ENCODE measurements at regions not wholly inside any gene's neighbourhood (a gene's known extent, or its start where the extent isn't known, plus 50 kb on each side); places are given as distances from the start of the nearest gene placed in this dataset.
"Not testable (repeated sequence)": the region's sequence is repeated elsewhere in the genome, so short reads cannot be mapped to it uniquely, and the experiment has no call there.

DNA sequence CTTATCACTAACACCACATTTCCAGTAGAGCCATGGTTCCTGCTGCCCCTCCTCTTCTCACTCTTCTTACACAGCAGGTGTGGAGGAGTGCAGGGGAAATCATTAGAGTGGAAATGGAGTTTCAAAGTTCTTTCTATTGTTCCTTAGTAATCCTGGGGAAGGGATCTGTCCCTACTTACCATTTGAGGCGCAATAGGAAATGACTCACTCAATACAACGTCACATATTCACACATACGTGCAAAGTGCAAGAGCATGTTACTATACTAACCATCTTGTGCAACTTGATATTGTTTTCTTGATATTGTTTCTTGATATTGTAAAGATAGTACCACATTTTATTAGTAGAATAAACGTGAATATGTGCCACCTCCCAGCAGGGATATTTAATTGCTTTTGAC is 1010.2 kb downstream of the DNAJB9 start:
- Histone ChIP-seq H3K36me3 (ENCODE audit: control insufficient read depth in 2 of 2, insufficient read depth in 1 of 2, low read length in 2 of 2) (no peaks in the 10 kb centered on the region), H3K27ac (ENCODE audit: extremely low read depth, low read depth, low read length) (no peak overlapping the region), H3K9me3 (ENCODE audit: control insufficient read depth, insufficient read depth, low read depth, low read length) (no peaks in the 10 kb centered on the region), H3K4me3 (ENCODE audit: low read depth, low read length) (no peak overlapping the region), H3K4me1 (ENCODE audit: control insufficient read depth, insufficient read depth, low read length) (no peaks in the 10 kb centered on the region)
- ChIA-PET POLR2A (no interaction called here), CTCF (no interaction called here)
- TF ChIP-seq ZNF433 (tag by site-specific recombination; IDR thresholded peaks at IDR 0.05; ENCODE audit: low read depth) (no peak), ZFP37 (tag by site-specific recombination; IDR thresholded peaks at IDR 0.05) (no peak), HOXD13 (CRISPR knock-in tag; IDR thresholded peaks at IDR 0.05; ENCODE audit: borderline replicate concordance) (no peak), ZNF658 (tag by site-specific recombination; IDR thresholded peaks at IDR 0.05) (no peak), SCRT1 (tag by site-specific recombination; IDR thresholded peaks at IDR 0.05; ENCODE audit: borderline replicate concordance) (no peak), ZNF121 (tag by site-specific recombination; IDR thresholded peaks at IDR 0.05) (no peak), TRIM28 (IDR thresholded peaks at IDR 0.05; ENCODE audit: borderline replicate concordance, low read length) (no peak)
- TF ChIP-seq, protein P1, sequence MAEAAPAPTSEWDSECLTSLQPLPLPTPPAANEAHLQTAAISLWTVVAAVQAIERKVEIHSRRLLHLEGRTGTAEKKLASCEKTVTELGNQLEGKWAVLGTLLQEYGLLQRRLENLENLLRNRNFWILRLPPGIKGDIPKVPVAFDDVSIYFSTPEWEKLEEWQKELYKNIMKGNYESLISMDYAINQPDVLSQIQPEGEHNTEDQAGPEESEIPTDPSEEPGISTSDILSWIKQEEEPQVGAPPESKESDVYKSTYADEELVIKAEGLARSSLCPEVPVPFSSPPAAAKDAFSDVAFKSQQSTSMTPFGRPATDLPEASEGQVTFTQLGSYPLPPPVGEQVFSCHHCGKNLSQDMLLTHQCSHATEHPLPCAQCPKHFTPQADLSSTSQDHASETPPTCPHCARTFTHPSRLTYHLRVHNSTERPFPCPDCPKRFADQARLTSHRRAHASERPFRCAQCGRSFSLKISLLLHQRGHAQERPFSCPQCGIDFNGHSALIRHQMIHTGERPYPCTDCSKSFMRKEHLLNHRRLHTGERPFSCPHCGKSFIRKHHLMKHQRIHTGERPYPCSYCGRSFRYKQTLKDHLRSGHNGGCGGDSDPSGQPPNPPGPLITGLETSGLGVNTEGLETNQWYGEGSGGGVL (tag by site-specific recombination; IDR thresholded peaks at IDR 0.05) = no peak

DNA sequence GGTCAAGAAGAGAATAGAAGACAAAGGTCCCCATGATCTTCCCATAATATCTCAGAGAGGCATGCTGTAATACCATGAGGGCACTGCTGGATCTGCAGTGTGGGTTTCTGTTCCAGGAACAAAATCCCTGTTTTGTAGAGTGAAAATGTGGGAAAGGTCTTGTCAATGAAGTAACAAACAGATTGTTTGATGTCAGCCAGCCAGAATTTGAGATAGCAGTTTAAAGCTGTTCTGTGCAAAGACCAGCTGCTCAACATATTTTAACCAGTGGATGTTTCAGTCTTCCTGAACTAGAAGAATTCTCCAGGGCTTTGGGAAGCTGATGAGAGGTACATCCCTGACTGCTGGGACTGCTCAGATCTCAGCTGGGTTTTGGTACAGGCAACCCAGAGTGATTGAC is 1012.5 kb downstream of the DNAJB9 start:
- Histone ChIP-seq H3K4me1 (ENCODE audit: control insufficient read depth, insufficient read depth, low read length) (no peaks in the 10 kb centered on the region), H3K9me3 (ENCODE audit: control insufficient read depth, insufficient read depth, low read depth, low read length) (no peaks in the 10 kb centered on the region), H3K4me3 (ENCODE audit: low read depth, low read length) (no peak overlapping the region), H3K36me3 (ENCODE audit: control insufficient read depth in 2 of 2, insufficient read depth in 1 of 2, low read length in 2 of 2) (no peaks in the 10 kb centered on the region), H3K27ac (ENCODE audit: extremely low read depth, low read depth, low read length) (no peak overlapping the region)
- ChIA-PET CTCF (no interaction called here), POLR2A (no interaction called here)
- TF ChIP-seq ZNF610 (tag by site-specific recombination; IDR thresholded peaks at IDR 0.05; ENCODE audit: borderline replicate concordance) (no peak), ZNF423 (tag by site-specific recombination; IDR thresholded peaks at IDR 0.05) (no peak), ZNF266 (tag by site-specific recombination; IDR thresholded peaks at IDR 0.05; ENCODE audit: low read depth) (no peak), ZBTB17 (tag by site-specific recombination; IDR thresholded peaks at IDR 0.05) (no peak)
- TF ChIP-seq, protein P2, sequence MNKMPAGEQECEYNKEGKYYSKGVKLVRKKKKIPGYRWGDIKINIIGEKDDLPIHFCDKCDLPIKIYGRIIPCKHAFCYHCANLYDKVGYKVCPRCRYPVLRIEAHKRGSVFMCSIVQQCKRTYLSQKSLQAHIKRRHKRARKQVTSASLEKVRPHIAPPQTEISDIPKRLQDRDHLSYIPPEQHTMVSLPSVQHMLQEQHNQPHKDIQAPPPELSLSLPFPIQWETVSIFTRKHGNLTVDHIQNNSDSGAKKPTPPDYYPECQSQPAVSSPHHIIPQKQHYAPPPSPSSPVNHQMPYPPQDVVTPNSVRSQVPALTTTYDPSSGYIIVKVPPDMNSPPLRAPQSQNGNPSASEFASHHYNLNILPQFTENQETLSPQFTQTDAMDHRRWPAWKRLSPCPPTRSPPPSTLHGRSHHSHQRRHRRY (tag by site-specific recombination; IDR thresholded peaks at IDR 0.05) = no peak
- TF ChIP-seq, protein P3, sequence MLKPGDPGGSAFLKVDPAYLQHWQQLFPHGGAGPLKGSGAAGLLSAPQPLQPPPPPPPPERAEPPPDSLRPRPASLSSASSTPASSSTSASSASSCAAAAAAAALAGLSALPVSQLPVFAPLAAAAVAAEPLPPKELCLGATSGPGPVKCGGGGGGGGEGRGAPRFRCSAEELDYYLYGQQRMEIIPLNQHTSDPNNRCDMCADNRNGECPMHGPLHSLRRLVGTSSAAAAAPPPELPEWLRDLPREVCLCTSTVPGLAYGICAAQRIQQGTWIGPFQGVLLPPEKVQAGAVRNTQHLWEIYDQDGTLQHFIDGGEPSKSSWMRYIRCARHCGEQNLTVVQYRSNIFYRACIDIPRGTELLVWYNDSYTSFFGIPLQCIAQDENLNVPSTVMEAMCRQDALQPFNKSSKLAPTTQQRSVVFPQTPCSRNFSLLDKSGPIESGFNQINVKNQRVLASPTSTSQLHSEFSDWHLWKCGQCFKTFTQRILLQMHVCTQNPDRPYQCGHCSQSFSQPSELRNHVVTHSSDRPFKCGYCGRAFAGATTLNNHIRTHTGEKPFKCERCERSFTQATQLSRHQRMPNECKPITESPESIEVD (tag by site-specific recombination; IDR thresholded peaks at IDR 0.05) = no peak
- TF ChIP-seq, protein P4, sequence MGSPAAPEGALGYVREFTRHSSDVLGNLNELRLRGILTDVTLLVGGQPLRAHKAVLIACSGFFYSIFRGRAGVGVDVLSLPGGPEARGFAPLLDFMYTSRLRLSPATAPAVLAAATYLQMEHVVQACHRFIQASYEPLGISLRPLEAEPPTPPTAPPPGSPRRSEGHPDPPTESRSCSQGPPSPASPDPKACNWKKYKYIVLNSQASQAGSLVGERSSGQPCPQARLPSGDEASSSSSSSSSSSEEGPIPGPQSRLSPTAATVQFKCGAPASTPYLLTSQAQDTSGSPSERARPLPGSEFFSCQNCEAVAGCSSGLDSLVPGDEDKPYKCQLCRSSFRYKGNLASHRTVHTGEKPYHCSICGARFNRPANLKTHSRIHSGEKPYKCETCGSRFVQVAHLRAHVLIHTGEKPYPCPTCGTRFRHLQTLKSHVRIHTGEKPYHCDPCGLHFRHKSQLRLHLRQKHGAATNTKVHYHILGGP (tag by site-specific recombination; IDR thresholded peaks at IDR 0.05) = no peak

DNA sequence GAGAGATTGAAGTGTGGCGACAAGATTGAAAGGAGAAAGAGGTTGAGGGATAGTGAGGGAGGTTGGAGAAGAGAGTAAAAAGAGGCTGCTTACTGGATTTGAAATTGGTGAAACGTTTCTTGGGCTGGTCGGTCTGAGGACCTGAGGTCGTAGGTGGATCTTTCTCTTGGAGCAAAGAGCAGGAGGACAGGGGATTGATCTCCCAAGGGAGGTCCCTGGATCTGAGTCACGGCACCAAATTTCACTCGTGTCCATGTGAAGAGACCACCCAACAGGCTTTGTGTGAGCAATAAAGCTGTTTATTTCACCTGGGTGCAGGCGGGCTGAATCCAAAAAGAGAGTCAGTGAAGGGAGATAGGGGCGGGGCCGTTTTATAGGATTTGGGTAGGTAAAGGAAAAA is 1027.3 kb downstream of the DNAJB9 start:
- POLR2A ChIA-PET; H3K4me3 ChIP-seq (ENCODE audit: low read depth, low read length); H3K4me1 ChIP-seq (ENCODE audit: control insufficient read depth, insufficient read depth, low read length); H3K36me3 ChIP-seq (ENCODE audit: control insufficient read depth in 2 of 2, insufficient read depth in 1 of 2, low read length in 2 of 2); H3K9me3 ChIP-seq (ENCODE audit: control insufficient read depth, insufficient read depth, low read depth, low read length); H3K27ac ChIP-seq (ENCODE audit: extremely low read depth, low read depth, low read length); CTCF ChIA-PET: not testable (repeated sequence)
